ENCODE measurements at regions not wholly inside any gene's neighbourhood (a gene's known extent, or its start where the extent isn't known, plus 50 kb on each side); places are given as distances from the start of the nearest gene placed in this dataset.

GRCh38 chr11:21761000-21761399, 431.9 kb upstream of the ANO5 start:
- intact Hi-C loops (cut with DNase I), result no loop called here
- no peak for TF ChIP-seq CTCF (IDR thresholded peaks at IDR 0.05; ENCODE audit: borderline replicate concordance, extremely low read depth, insufficient read depth)

GRCh38 chr11:21768388-21768787, 424.5 kb upstream of the ANO5 start:
- no peaks in the 10 kb centered on the region for H3K36me3 ChIP-seq (ENCODE audit: control insufficient read depth in 2 of 3, insufficient read depth in 3 of 3, low read length in 3 of 3)
- no peak for FAIRE-seq
- H3K4me3 ChIP-seq (ENCODE audit: low read length in 3 of 3), result no peak overlapping the region
- no peak overlapping the region for H3K27ac ChIP-seq (ENCODE audit: low read depth in 2 of 2, low read length in 2 of 2)
- DNase-seq, result no peak
- H3K4me1 ChIP-seq (ENCODE audit: control insufficient read depth in 2 of 3, insufficient read depth in 2 of 3, low read depth in 1 of 3, low read length in 3 of 3), result no peaks in the 10 kb centered on the region
- no peaks in the 10 kb centered on the region for H3K9me3 ChIP-seq (ENCODE audit: control insufficient read depth in 2 of 3, insufficient read depth in 1 of 3, low read length in 3 of 3)
- intact Hi-C loops (cut with DNase I), result no loop called here
- H3K9ac ChIP-seq (ENCODE audit: low read length in 3 of 3), result no peak overlapping the region
- no peak for TF ChIP-seq CTCF (IDR thresholded peaks at IDR 0.05; ENCODE audit: borderline replicate concordance, extremely low read depth, insufficient read depth)
- H3K27me3 ChIP-seq (ENCODE audit: control insufficient read depth, insufficient read depth, low read length), result no peaks in the 10 kb centered on the region

More at GRCh38 chr11:21761000-21761399, 431.9 kb upstream of the ANO5 start:
- Histone ChIP-seq H3K36me3 (ENCODE audit: control insufficient read depth in 2 of 3, insufficient read depth in 3 of 3, low read length in 3 of 3) (no peaks in the 10 kb centered on the region), H3K27me3 (ENCODE audit: control insufficient read depth, insufficient read depth, low read length) (no peaks in the 10 kb centered on the region), H3K4me1 (ENCODE audit: control insufficient read depth in 2 of 3, insufficient read depth in 2 of 3, low read depth in 1 of 3, low read length in 3 of 3) (no peaks in the 10 kb centered on the region), H3K27ac (ENCODE audit: low read depth in 2 of 2, low read length in 2 of 2) (no peak overlapping the region), H3K4me3 (ENCODE audit: low read length in 3 of 3) (no peak overlapping the region), H3K9me3 (ENCODE audit: control insufficient read depth in 2 of 3, insufficient read depth in 1 of 3, low read length in 3 of 3) (peaks cover 0 to under 1% (median 0%) of the 10 kb centered on the region in 3 donors), H3K9ac (ENCODE audit: low read length in 3 of 3) (no peak overlapping the region)
- FAIRE-seq (no peak), DNase-seq (no peak)

GRCh38 chr11:21769188-21769587, 423.7 kb upstream of the ANO5 start:
- intact Hi-C loops (cut with DNase I), result no loop called here
- no peak overlapping the region for H3K9ac ChIP-seq (ENCODE audit: low read length in 3 of 3)
- H3K36me3 ChIP-seq (ENCODE audit: control insufficient read depth in 2 of 3, insufficient read depth in 3 of 3, low read length in 3 of 3), result no peaks in the 10 kb centered on the region
- no peak for DNase-seq
- no peak for TF ChIP-seq CTCF (IDR thresholded peaks at IDR 0.05; ENCODE audit: borderline replicate concordance, extremely low read depth, insufficient read depth)
- H3K9me3 ChIP-seq (ENCODE audit: control insufficient read depth in 2 of 3, insufficient read depth in 1 of 3, low read length in 3 of 3), result no peaks in the 10 kb centered on the region
- H3K4me1 ChIP-seq (ENCODE audit: control insufficient read depth in 2 of 3, insufficient read depth in 2 of 3, low read depth in 1 of 3, low read length in 3 of 3), result no peaks in the 10 kb centered on the region
- H3K27me3 ChIP-seq (ENCODE audit: control insufficient read depth, insufficient read depth, low read length), result no peaks in the 10 kb centered on the region
- H3K4me3 ChIP-seq (ENCODE audit: low read length in 3 of 3), result no peak overlapping the region
- no peak overlapping the region for H3K27ac ChIP-seq (ENCODE audit: low read depth in 2 of 2, low read length in 2 of 2)
- FAIRE-seq, result no peak

GRCh38 chr11:21771097-21771496, 421.8 kb upstream of the ANO5 start:
- Histone ChIP-seq H3K9me3 (ENCODE audit: control insufficient read depth in 2 of 3, insufficient read depth in 1 of 3, low read length in 3 of 3) (no peaks in the 10 kb centered on the region), H3K36me3 (ENCODE audit: control insufficient read depth in 2 of 3, insufficient read depth in 3 of 3, low read length in 3 of 3) (no peaks in the 10 kb centered on the region), H3K27me3 (ENCODE audit: control insufficient read depth, insufficient read depth, low read length) (no peaks in the 10 kb centered on the region), H3K9ac (ENCODE audit: low read length in 3 of 3) (no peak overlapping the region), H3K4me3 (ENCODE audit: low read length in 3 of 3) (no peak overlapping the region), H3K4me1 (ENCODE audit: control insufficient read depth in 2 of 3, insufficient read depth in 2 of 3, low read depth in 1 of 3, low read length in 3 of 3) (no peaks in the 10 kb centered on the region), H3K27ac (ENCODE audit: low read depth in 2 of 2, low read length in 2 of 2) (no peak overlapping the region)
- intact Hi-C loops (cut with DNase I), result no loop called here
- no peak for TF ChIP-seq CTCF (IDR thresholded peaks at IDR 0.05; ENCODE audit: borderline replicate concordance, extremely low read depth, insufficient read depth)
- FAIRE-seq (no peak), DNase-seq (no peak)
